GM19468 (cell line): ENCODE measurements at regions not wholly inside any gene's neighbourhood (a gene's known extent, or its start where the extent isn't known, plus 50 kb on each side); places are given as distances from the start of the nearest gene placed in this dataset.

Source experiments
- ATAC-seq: cut with Tn5 transposase; IDR thresholded peaks from one replicate; pipeline ENCODE4 v1.9.1; 2021; ENCODE audit warnings: mild to moderate bottlenecking, moderate library complexity, moderate number of reproducible peaks; ENCODE audit not compliant: unreplicated experiment; ENCODE audit errors: extremely low read depth

GRCh38 chr2:12795851-12796250, 79.1 kb downstream of the TRIB2 start:
- no peak for ATAC-seq

- no peak for ATAC-seq
Measured at GRCh38 chr2:12796657-12797056, 79.9 kb downstream of the TRIB2 start.

- no peak for ATAC-seq
Measured at GRCh38 chr2:12797815-12798214, 81.1 kb downstream of the TRIB2 start.

- no peak for ATAC-seq
Measured at GRCh38 chr2:12803607-12804006, 86.9 kb downstream of the TRIB2 start.

- no peak for ATAC-seq
Measured at GRCh38 chr2:12804091-12804856, 87.5 kb downstream of the TRIB2 start.

- ATAC-seq, result no peak
Measured at GRCh38 chr2:12805033-12805432, 88.3 kb downstream of the TRIB2 start.

- ATAC-seq, result no peak
Measured at GRCh38 chr2:12806549-12807242, 90.0 kb downstream of the TRIB2 start.

GRCh38 chr2:12807907-12808810, 91.4 kb downstream of the TRIB2 start:
- no peak for ATAC-seq

- ATAC-seq, result no peak
Measured at GRCh38 chr2:12809526-12809925, 92.8 kb downstream of the TRIB2 start.

- no peak for ATAC-seq
Measured at GRCh38 chr2:12811916-12812315, 95.2 kb downstream of the TRIB2 start.

- no peak for ATAC-seq
Measured at GRCh38 chr2:12813166-12813565, 96.4 kb downstream of the TRIB2 start.

- ATAC-seq, result no peak
Measured at GRCh38 chr2:12816379-12817306, 99.9 kb downstream of the TRIB2 start.

GRCh38 chr2:12817870-12818269, 101.1 kb downstream of the TRIB2 start:
- no peak for ATAC-seq

- ATAC-seq, result no peak
Measured at GRCh38 chr2:12818416-12819102, 101.8 kb downstream of the TRIB2 start.

- ATAC-seq, result no peak
Measured at GRCh38 chr2:12819103-12819475, 102.4 kb downstream of the TRIB2 start.

- no peak for ATAC-seq
Measured at GRCh38 chr2:12819721-12820120, 103.0 kb downstream of the TRIB2 start.

GRCh38 chr2:12821656-12822055, 104.9 kb downstream of the TRIB2 start:
- no peak for ATAC-seq

GRCh38 chr2:12824351-12824777, 107.6 kb downstream of the TRIB2 start:
- ATAC-seq, result no peak

- ATAC-seq, result no peak
Measured at GRCh38 chr2:12824778-12825379, 108.1 kb downstream of the TRIB2 start.
